Panc1 (cell line): ENCODE measurements at regions not wholly inside any gene's neighbourhood (a gene's known extent, or its start where the extent isn't known, plus 50 kb on each side); places are given as distances from the start of the nearest gene placed in this dataset.

Source experiments
- ATAC-seq: fragments of 200-7000 bp; cut with Tn5 transposase; 2 replicates; pipeline ENCODE4 v1.9.1; 2020; ENCODE audit warnings: mild to moderate bottlenecking, moderate library complexity
- BruUV-seq: library from RNA; stranded (reverse); fragments of 400-500 nt; replicated peaks from 2 replicates; lab custom pipeline; 2021; lab: Mats Ljungman, UMichigan
- CTCF ChIA-PET: fragments of 300-600 bp; sonication (Branson Sonifier 250); formaldehyde crosslinking; loops from one replicate; lab custom pipeline; 2022; ENCODE audit warnings: antibody characterized with exemption; lab: Charles Lee
- POLR2A ChIA-PET: fragments of 300-600 bp; sonication (Branson Sonifier 250); formaldehyde crosslinking; loops from one replicate; lab custom pipeline; 2022; ENCODE audit warnings: antibody characterized with exemption; lab: Charles Lee
- DNase-seq: peaks from one replicate; pipeline ENCODE4 v3.0.0-alpha.2; 2010; ENCODE audit warnings: low read depth, low spot score
- H3K27ac ChIP-seq: 2 replicates; pipeline ENCODE4 v1.5.1; 2011; ENCODE audit warnings: mild to moderate bottlenecking, low read length, inconsistent platforms
- H3K27me3 ChIP-seq: fragments of 200-500 bp; sonication (Bioruptor generic); 2 replicates; pipeline ENCODE4 v1.6.0; 2014; ENCODE audit warnings: low read length, inconsistent platforms; ENCODE audit not compliant: control insufficient read depth, insufficient read depth
- H3K36me3 ChIP-seq: fragments of 200-500 bp; sonication (Bioruptor generic); 2 replicates; pipeline ENCODE4 v1.5.1; 2014; ENCODE audit warnings: inconsistent platforms, mild to moderate bottlenecking, low read length, moderate library complexity; ENCODE audit not compliant: control insufficient read depth, insufficient read depth
- H3K4me1 ChIP-seq: 2 replicates; pipeline ENCODE4 v1.5.1; 2011; ENCODE audit warnings: inconsistent platforms, mild to moderate bottlenecking, low read length, moderate library complexity; ENCODE audit not compliant: control insufficient read depth, insufficient read depth
- H3K4me3 ChIP-seq, 2 experiments: 2 replicates each; pipeline ENCODE4 v1.5.1; 2011 to 2012; ENCODE audit warnings: low read depth in 2 of 2, low read length in 2 of 2, mild to moderate bottlenecking in 2 of 2, inconsistent platforms in 1 of 2, moderate library complexity in 1 of 2
- H3K9me3 ChIP-seq: fragments of 200-500 bp; sonication (Bioruptor generic); 2 replicates; pipeline ENCODE4 v1.5.1; 2014; ENCODE audit warnings: low read depth, mild to moderate bottlenecking, inconsistent platforms, low read length, moderate library complexity; ENCODE audit not compliant: control insufficient read depth, insufficient read depth
- CTCF ChIP-seq: fragments of 450-650 bp; IDR thresholded peaks from 2 replicates; pipeline ENCODE4 v1.5.1; 2017; ENCODE audit warnings: mild to moderate bottlenecking
- POLR2AphosphoS5 ChIP-seq: IDR thresholded peaks from 2 replicates; pipeline ENCODE4 v1.6.1; 2012; ENCODE audit warnings: mild to moderate bottlenecking, low read depth, low read length, moderate library complexity
- REST ChIP-seq, 2 experiments: IDR thresholded peaks; 2 replicates each; pipeline ENCODE4 v1.6.1; 2011 to 2012; ENCODE audit warnings: low read depth in 2 of 2, control low read depth in 1 of 2, low read length in 1 of 2, mild to moderate bottlenecking in 1 of 2, moderate library complexity in 1 of 2; ENCODE audit not compliant: insufficient read depth in 1 of 2
- SIN3A ChIP-seq: IDR thresholded peaks from 2 replicates; pipeline ENCODE4 v1.6.1; 2012; ENCODE audit warnings: low read depth, mild to moderate bottlenecking, low read length, moderate library complexity, borderline replicate concordance; ENCODE audit not compliant: insufficient read depth
- TCF7L2 ChIP-seq: IDR thresholded peaks from 2 replicates; pipeline ENCODE4 v1.6.1; 2011; ENCODE audit warnings: mild to moderate bottlenecking, low read depth, low read length, inconsistent platforms
- in situ Hi-C: cut with HindIII; loops from 2 replicates; pipeline ENCODE4 v1.10.0; 2016; ENCODE audit warnings: low sequenced_read_pairs, low pct_unique_long_range_greater_than_20kb
- intact Hi-C: fragments of 100-400 bp; cut with micrococcal nuclease; formaldehyde crosslinking; loops from one replicate; pipeline ENCODE4 v1.10.0; 2022; ENCODE audit not compliant: unreplicated experiment

- no peaks in the 10 kb centered on the region for H3K27me3 ChIP-seq
- intact Hi-C loops: no loop called here
- TF ChIP-seq POLR2AphosphoS5 (no peak), TCF7L2 (no peak), REST (IDR thresholded peaks at IDR 0.05; ENCODE audit: insufficient read depth in 1 of 2, low read depth in 2 of 2, low read length in 1 of 2) (no peak), CTCF (no peak), SIN3A (no peak)
- no peak overlapping the region for H3K27ac ChIP-seq
- no peaks in the 10 kb centered on the region for H3K36me3 ChIP-seq
- in situ Hi-C loops: no loop called here
- ATAC-seq: no peak
- H3K4me3 ChIP-seq: no peak overlapping the region
- CTCF ChIA-PET: no interaction called here
- POLR2A ChIA-PET: no interaction called here
- no TSS peak for BruUV-seq
- H3K4me1 ChIP-seq: no peaks in the 10 kb centered on the region
- DNase-seq: no peak
- no peaks in the 10 kb centered on the region for H3K9me3 ChIP-seq
Observed at GRCh38 chr6:6925391-6926164, 182.2 kb upstream of the RREB1 start.

- intact Hi-C loops (no loop called here), in situ Hi-C loops (no loop called here)
- ATAC-seq (no peak), DNase-seq (no peak)
- Histone ChIP-seq H3K4me1 (peaks cover 4% of the 10 kb centered on the region; the same call in 1 of the 2 replicates), H3K27ac (no peak overlapping the region), H3K27me3 (no peaks in the 10 kb centered on the region), H3K9me3 (no peaks in the 10 kb centered on the region), H3K4me3 (no peak overlapping the region), H3K36me3 (no peaks in the 10 kb centered on the region)
- ChIA-PET CTCF (no interaction called here), POLR2A (no interaction called here)
- TF ChIP-seq CTCF (no peak), POLR2AphosphoS5 (no peak)
- BruUV-seq: no TSS peak
Observed at GRCh38 chr6:6926856-6927255, 180.9 kb upstream of the RREB1 start.
